GM18508 (cell line): ENCODE measurements at regions not wholly inside any gene's neighbourhood (a gene's known extent, or its start where the extent isn't known, plus 50 kb on each side); places are given as distances from the start of the nearest gene placed in this dataset.
"Not testable (repeated sequence)": the region's sequence is repeated elsewhere in the genome, so short reads cannot be mapped to it uniquely, and the experiment has no call there.

Experiments
- ATAC-seq: cut with Tn5 transposase; IDR thresholded peaks from one replicate; pipeline ENCODE4 v1.9.1; 2021; ENCODE audit warnings: moderate number of reproducible peaks; ENCODE audit not compliant: insufficient read depth, unreplicated experiment

DNA sequence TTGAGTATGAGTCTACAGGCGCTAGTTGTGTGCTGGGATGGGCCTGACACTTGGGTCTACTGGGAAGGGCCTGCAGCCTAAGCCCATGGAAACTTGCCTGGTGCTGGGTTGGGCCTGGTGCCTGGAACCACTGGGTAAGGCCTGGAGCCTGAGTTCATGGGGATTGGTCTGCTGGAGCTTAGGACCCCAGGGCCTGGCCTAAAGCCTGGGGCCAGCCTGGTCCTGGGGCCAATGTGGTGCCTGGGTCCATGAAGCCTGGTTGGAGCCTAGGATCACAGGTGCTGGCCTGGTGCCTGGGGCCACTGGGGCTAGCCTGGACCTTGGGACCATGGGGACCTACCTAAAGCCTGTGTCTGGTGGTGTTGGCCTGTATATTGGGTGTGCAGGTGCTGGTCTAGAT, 270.3 kb upstream of the GRIA3 start:
- no peak for ATAC-seq

DNA sequence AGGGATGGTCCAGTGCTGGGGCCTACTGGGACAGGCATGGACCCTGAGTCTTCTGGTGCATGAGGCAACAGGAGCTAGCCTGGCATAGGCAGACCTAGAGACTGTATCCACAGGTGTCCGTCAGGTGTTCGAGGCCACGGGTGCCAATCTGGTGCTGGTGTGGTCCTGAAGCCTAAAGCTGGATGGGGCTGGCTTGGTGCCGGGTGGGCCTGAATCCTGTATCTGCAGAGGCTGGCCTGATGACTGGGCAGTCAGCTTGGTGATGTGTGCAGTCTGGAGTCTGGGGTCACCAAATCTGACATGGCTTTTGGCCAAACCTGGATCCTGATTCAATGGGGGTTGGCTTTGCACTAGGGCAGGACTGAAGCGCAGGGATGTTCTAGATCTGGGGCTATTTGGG, 269.8 kb upstream of the GRIA3 start:
- no peak for ATAC-seq

DNA sequence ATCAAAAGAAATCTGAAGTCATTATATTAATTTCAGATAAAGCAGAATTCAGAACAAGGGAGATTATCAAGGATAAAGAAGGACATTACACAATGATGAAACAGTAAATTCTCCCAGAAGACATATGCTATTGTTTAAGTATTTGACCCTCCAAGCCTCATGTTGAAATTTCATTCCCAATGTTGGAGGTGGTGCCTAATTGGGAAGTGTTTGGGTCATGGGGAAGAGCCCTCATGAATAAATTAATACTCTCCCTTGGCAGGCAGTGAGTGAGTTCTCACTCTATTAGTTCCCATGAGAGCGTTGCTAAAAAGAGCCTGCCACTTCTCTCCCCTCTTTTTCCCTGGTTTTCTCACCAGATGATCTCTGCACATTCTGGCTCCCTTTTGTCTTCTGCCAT, 249.9 kb upstream of the GRIA3 start:
- no peak for ATAC-seq

DNA sequence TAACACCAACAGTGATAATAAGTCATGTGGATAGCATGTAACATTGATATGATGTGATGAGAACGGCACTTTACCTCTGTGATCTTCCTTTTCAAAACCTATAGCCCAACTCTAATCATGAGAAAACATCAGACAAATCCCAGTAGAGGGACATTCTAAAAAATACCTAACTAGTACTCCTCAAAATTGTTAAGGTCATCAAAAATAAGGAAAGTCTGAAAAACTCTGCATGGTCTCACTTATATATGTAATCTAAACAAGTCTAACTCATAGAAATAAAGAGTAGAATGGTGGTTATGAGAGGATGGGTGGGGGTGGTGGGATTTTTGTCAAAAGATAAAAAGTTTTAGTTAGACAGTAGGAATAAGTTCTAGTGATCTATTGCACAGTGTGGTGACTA, 243.9 kb upstream of the GRIA3 start:
- ATAC-seq: no peak

DNA sequence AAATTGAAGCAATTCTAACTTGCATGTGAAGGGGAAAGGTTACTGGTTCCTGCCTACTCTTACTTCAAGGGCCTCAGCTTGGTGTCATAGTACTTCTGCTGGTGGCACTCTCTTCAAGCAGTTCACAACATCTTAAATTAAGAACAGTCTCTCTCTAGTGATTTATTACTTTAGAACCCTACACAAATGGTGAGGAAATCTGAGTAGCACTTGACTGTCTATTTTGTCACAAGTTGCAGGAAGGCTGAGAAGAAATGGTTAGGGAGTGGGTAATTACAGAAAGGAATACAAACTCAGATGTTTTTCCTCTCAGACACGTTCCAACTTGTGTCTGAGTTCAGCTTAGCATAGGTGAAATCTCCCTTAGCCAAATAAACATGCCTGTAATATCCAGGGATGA, 242.3 kb upstream of the GRIA3 start:
- no peak for ATAC-seq

DNA sequence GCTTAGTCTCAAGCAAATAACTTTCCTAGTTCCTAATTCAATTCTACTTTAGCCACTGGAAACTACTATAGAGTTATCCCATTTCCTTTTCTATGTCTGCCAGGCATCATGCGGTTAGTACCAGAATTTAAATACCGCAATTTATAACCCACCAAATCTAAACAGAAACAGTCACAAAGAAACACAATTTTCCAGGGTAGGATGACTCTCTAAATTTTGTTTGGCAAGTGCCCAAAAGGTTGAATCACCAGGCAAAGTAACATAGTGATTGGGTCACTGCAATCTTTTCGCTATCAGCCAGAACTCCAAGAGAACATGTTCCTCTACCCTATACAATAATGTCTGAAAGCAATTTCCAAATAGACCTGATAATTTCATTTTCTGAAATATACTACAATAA, 240.2 kb upstream of the GRIA3 start:
- ATAC-seq: no peak

DNA sequence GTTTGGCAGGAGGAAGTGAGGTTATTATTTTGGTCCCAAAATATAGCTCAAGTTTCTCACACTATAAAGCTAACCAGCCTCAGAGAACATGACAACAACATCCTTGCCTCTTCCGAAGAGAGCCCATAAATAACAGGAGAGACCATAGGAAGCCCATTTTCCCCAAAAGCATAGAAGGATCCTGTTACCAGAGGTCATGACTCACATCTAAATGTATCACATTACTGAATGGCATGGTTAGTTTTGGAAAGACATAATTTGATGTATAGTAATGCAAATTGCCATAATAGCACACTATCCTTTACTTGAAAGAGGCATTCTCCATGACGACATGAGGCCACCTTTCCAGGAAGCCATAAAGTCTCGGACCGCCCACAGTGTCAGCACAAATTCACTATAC, 238.8 kb upstream of the GRIA3 start:
- no peak for ATAC-seq

DNA sequence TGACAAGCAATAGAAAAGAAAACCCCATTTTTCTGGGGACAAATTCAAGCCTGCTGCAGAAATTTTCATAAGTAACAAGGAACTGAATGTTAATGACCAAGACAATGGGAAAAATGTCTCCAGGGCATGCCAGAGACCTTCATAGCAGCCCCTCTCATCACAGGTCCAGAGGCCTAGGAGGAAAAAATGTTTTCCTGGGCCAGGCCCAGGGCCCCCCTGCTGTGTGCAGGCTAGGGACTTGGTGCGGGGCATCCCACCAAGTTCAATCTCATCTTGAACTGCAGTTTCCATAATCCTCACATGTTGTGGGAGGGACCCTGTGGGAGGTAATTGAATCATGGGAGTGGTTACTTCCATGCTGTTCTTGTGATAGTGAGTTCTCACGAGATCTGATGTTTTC, 211.5 kb upstream of the GRIA3 start:
- ATAC-seq: no peak

DNA sequence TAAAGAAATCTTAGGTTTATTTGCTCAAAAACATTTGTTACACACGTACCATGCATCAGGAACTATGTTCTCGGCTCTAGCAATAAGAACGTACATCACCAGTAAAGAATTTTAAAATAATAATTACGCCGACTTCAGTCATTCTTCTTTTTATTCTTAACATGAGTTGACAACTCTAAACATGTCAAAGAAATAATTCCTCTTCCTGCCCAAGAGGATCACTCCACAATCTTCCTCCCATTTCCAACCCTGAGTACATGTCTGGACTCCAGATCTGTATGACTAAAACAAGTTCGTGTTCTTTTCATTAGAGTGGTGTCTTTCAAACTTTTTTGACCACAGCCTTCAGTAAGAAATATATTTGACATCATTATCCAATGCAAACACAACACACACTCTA, 201.6 kb upstream of the GRIA3 start:
- no peak for ATAC-seq

DNA sequence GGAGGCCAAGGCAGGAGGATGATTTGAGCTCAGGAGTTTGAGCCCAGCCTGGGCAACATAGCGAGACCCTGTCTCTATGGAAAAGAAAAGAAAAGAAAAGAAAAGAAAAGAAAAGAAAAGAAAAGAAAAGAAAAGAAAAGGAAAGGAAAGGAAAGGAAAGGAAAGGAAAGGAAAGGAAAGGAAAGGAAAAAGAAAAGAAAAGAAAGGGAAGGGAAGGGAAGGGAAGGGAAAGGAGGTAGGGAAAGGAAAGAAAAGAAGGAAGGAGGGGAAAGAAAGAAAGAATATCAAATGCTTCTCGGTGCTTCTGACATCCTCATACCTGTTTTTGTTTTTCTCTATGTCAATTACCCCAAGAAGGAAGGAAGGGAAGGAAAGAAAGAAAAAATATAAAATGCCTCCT, 181.2 kb upstream of the GRIA3 start:
- not testable (repeated sequence) for ATAC-seq

DNA sequence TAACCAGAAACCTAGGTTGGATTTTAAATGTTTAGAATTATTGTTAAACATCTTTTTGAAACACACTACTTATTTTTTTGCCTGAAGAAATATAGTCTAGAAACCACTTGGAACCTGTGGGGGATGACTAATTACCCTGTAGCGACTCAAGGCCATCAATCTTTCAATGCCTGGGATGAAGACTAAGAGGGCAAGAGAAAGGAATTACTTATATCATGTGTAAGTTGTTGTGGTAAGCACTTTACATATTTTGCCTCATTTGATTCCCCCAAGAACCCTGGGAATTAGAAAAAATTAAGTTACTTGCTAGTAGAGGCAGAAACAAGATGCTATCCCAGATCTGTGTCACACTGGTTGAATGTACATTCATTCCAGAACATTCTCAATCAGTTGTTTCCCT, 170.9 kb upstream of the GRIA3 start:
- ATAC-seq: no peak

DNA sequence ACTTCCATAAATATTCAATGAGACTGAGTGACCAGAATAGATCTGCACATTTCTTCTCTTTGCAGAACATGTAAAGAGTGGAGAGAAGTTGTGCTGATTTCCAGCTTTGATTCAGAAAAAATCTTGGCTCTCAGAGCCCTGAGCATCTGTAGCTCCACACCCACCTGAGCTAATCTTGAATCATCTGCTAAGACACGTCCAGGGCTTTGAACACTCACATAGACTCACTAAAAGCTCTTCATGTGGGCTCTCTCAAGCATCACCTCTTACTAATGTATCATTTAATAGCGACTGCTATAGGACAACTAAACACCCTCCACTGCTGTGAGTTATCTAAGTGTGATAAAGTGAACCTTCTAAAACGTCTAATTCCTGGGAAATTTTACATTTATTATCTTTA, 147.7 kb upstream of the GRIA3 start:
- ATAC-seq: no peak

DNA sequence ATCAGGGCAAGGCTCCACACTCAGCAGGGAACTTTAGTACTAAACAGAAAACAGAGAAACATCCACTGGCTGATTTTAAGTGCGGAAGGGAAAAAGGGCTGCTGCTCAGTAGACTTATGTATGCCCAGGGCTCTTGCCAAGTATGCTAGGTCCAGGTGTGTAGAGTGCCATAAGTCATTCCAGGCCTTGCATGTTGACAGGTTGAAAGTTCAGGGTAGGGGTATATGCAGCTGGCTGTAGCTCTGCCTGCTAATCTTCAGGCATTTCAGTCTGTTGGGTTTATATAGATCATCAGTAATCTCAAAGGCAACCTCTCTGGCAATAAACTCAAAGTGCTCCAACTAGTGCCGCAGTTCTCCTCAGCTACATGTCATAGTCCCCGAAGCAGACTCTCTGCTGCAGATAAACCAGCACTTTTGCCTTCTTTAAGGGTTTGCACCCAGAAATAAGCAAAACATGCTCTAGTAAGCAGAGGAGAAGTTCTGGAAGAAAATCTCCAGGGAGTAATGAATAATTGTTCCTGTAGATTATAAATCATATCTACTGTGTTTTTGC, 134.9 kb upstream of the GRIA3 start:
- ATAC-seq: no peak

DNA sequence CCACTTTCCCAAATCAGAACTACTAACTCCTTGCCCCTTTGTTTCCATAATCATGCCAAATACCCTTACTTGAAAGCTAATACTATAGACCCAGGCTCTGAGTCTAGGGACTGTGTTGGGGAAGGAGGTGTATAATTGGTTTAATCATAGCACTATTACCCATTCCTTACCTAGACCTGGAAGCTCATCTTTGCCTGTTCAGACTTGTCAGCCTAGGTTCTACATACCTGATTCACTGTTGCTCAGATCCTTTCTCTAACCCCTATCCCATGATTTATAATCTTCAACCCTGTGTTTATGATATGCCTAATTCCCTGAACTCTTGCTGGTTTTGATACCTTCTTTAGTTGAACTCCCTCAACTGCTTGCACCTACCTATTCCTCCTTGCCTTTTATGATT, 123.1 kb upstream of the GRIA3 start:
- no peak for ATAC-seq

DNA sequence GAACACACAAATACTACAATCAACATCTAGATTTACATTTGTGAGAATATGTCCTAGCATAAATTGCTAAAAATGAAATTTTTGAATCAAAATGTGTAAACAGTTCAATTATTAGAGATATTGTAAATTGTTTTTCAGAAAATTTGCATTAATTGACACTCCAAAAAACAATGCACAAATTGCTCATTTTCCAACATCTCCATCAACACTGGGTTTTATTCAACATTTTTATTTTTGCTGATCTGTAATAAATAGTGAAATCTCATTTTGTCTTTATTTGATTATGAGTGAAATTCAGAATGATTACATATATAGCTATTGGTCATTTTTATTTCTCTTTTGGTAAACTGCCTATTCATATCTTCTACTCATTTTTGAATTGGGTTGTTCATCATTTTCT, 120.0 kb upstream of the GRIA3 start:
- no peak for ATAC-seq

DNA sequence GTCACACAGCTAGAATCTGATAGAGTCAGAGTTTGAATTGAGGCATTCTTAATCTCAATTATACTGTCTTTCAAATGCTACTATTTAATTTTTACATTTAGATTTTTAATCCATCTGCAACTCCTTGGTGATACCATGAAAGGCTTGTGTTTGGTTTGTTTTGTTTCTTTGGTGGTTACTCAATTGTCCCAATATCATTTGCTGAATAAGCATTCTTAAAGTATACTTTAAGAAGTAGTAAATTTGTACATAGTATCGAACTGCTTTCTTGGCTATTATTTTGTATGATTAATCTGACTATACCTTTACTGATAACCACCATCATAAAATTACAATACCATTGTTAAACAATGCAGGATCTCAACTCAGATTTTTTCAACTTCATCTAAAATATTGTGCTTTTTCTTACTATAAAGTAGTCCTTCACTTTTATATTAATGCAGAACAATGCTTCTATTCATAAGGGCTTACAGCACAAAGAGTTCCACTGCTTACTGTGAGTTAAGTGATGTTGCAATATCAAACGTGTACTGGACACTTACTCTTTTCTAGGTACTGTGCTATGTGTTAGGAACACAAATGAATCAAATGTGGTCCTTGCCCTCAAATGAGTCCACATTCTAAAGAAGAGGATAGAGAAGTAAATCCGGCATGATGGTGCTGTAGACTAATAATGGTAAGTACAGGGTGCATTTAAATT, 111.2 kb upstream of the GRIA3 start:
- no peak for ATAC-seq

DNA sequence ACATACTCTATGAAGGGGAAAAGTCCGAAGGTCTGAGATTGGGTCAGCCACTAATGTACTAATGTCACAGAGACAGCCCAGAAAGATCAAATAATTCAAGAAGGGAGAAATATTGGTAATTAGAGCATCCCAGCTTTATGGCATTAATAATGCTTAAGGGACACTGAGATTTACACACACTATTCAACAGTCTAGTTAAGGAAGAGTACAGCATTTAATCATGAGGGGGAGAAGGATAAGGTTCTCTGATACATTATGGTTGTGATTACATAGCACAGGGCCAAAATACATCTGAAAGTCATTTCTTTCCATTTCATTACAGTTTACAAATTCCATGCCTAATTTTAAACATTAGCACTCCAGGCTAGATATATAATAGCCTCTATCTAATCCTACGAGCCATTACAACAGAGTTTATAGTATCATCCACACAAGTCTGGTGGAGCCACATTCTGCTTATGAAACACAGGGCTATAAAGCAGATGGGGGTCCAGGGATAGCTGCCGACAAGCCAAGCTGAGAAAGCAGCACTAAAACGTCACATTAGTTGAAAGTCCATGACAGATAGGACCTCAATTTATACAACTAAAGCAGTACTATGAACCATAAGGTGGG, 108.0 kb upstream of the GRIA3 start:
- ATAC-seq: no peak

DNA sequence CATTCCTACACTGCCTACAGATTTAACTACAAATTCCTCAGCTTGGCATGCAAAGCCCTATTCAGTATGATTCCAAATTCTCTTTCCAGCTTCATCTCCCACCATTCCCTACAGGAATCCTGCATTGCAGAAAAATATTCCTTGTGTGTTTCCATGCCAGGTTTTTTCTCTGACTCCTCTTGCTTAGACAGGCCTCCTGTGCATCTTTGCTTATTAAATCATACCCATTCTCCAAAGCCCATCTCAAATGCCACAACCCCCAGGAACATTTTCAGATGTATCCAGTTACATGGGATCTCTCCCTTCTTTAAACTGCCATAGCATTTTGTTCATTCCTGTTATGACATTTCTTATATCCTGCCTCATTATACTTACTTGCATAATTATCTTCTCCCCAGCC, 106.4 kb upstream of the GRIA3 start:
- no peak for ATAC-seq

DNA sequence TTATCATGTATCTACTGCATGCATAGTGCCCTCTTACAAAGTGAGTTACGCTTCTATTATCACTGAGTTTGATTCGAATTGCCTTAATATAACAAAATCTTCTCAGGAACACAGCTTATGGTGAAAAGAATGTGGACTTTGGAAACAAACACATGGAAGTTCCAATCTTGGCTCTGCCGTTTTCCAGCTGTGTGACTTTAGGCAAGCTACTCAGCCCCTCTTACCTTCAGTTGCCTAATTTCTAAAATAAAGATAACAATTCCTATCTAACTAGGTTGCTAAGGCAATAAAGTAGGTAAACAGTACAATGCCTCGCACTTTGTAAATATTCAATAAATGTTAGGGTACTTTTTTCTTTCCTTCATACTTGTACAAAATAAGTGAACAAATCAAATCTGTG, 104.0 kb upstream of the GRIA3 start:
- ATAC-seq: no peak

DNA sequence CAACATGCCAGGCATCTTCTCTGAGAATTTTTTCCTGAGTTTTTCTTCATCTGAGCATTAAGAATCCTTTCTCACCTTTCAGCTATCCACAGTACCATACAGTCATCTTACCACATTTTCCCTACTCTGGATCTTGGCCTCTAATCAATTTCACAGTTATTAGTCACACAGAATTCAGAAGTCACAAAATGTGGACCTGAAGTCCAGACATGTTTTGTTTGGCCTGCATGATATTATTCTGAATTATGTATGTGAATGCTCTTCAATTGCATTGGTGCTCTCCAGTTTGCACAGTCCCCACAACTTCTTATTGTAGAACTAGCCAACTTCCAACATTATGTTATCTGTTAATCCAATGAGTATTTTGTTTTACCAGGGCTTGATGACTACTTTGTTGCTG, 102.3 kb upstream of the GRIA3 start:
- no peak for ATAC-seq

DNA sequence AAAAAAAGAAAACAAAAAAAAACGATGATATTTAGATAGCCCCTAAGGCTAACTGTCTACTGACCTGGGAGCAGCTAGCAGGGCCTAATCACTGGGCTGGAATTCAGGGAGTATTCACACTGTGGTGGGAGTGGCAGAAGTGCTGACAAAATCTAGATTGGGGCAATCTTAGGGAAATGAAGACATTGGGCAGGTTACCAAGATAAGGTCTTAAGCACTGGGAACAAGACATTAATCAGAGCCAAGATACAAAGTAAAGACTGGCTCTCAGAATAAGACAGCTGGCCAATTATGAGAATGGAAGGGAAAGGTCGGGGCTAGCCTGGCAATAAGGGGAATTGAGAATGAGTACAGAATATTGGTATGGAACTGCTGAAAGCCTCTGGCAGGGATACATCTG, 100.2 kb upstream of the GRIA3 start:
- ATAC-seq: no peak

DNA sequence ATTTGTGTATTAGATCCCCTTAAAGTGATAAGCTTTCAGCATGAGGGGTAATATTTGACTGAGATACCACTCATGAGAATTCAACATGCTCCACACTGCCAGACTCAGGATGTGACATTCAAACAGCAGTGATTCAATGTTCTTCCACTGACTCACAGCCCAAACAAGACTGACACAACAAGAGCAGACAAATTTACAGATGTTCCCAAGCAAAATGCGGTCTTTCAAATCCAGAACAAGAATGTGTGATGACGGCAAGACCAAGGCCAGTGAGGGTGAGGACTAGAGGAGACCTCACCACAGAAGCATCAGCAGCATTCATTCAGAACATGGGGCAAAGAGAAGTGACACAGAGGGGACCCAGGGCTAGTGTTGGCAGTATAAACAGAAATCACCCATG, 99.3 kb upstream of the GRIA3 start:
- ATAC-seq: no peak
